ENCODE measurements at regions not wholly inside any gene's neighbourhood (a gene's known extent, or its start where the extent isn't known, plus 50 kb on each side); places are given as distances from the start of the nearest gene placed in this dataset.

GRCh38 chr6:132892929-132893771 is 78.8 kb downstream of the RPS12 start:
- Histone ChIP-seq H3K36me3 (no peaks in the 10 kb centered on the region), H3K27ac (no peak overlapping the region), H3K4me1 (no peaks in the 10 kb centered on the region), H3K27me3 (no peaks in the 10 kb centered on the region), H3K4me3 (no peak overlapping the region), H3K9me3 (no peaks in the 10 kb centered on the region)
- no peak for DNase-seq
- intact Hi-C loops (cut with DNase I; ENCODE audit: low total_unique reads), result loop anchor here (5.0 kb wide), 1 partner anchor 286 kb away; no protein-coding TSS in a partner anchor
- TF ChIP-seq CTCF (IDR thresholded peaks at IDR 0.05), result no peak

GRCh38 chr6:132893772-132894490 is 79.6 kb downstream of the RPS12 start:
- Histone ChIP-seq H3K27ac (no peak overlapping the region), H3K4me3 (no peak overlapping the region), H3K4me1 (no peaks in the 10 kb centered on the region), H3K36me3 (no peaks in the 10 kb centered on the region), H3K9me3 (no peaks in the 10 kb centered on the region), H3K27me3 (no peaks in the 10 kb centered on the region)
- TF ChIP-seq CTCF (IDR thresholded peaks at IDR 0.05), result no peak
- no peak for DNase-seq
- intact Hi-C loops (cut with DNase I; ENCODE audit: low total_unique reads), result loop anchor here (5.0 kb wide), 1 partner anchor 287 kb away; no protein-coding TSS in a partner anchor

- H3K9me3 ChIP-seq, result no peaks in the 10 kb centered on the region
- no peaks in the 10 kb centered on the region for H3K27me3 ChIP-seq
- no peaks in the 10 kb centered on the region for H3K4me1 ChIP-seq
- DNase-seq, result no peak
- intact Hi-C loops (cut with DNase I; ENCODE audit: low total_unique reads), result no loop called here
- no peaks in the 10 kb centered on the region for H3K36me3 ChIP-seq
- TF ChIP-seq CTCF (IDR thresholded peaks at IDR 0.05), result no peak
- no peak overlapping the region for H3K27ac ChIP-seq
- no peak overlapping the region for H3K4me3 ChIP-seq
These were observed 84.0 kb downstream of the RPS12 start for GRCh38 chr6:132898376-132898775.

GRCh38 chr6:132900849-132901248 is 86.5 kb downstream of the RPS12 start:
- Histone ChIP-seq H3K36me3 (no peaks in the 10 kb centered on the region), H3K27me3 (no peaks in the 10 kb centered on the region), H3K4me3 (no peak overlapping the region), H3K27ac (no peak overlapping the region), H3K9me3 (no peaks in the 10 kb centered on the region), H3K4me1 (no peaks in the 10 kb centered on the region)
- intact Hi-C loops (cut with DNase I; ENCODE audit: low total_unique reads), result no loop called here
- TF ChIP-seq CTCF (IDR thresholded peaks at IDR 0.05), result no peak
- DNase-seq, result no peak

GRCh38 chr6:132902901-132903300 is 88.5 kb downstream of the RPS12 start:
- H3K36me3 ChIP-seq, result no peaks in the 10 kb centered on the region
- no peak for DNase-seq
- intact Hi-C loops (cut with DNase I; ENCODE audit: low total_unique reads), result no loop called here
- no peak overlapping the region for H3K27ac ChIP-seq
- H3K4me3 ChIP-seq, result no peak overlapping the region
- H3K9me3 ChIP-seq, result no peaks in the 10 kb centered on the region
- TF ChIP-seq CTCF (IDR thresholded peaks at IDR 0.05), result no peak
- no peaks in the 10 kb centered on the region for H3K27me3 ChIP-seq
- H3K4me1 ChIP-seq, result no peaks in the 10 kb centered on the region

All from tibial artery (tissue), 4 donors.